ENCODE measurements at regions not wholly inside any gene's neighbourhood (a gene's known extent, or its start where the extent isn't known, plus 50 kb on each side); places are given as distances from the start of the nearest gene placed in this dataset.
A peak's percentile ranks its signal among the peaks of the same experiment; 100 is the strongest.

DNA sequence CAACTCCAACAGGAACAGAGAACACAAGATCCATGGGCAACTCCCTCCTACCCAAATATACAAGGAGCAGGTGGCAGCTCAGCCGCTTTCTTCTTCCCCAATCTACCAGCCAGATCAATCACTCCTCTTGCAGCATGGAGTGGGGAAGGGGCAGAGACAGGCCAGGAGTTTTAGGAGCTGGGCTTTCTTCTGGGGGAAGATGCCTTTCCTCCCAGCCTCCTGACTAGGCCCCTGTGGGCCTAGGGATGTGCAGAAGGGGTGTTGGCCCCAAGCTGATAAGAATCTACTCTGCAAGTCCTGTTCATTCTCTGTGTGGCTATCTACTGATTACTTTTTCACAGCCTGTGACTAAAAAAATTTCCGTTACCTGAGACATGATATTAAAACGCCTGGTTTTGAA, 189.0 kb downstream of the BCAS1 start:
- Histone ChIP-seq H3K27me3 (replicated peaks; ENCODE audit: control insufficient read depth, insufficient read depth, low read length, poor library complexity, severe bottlenecking) (no peaks in the 10 kb centered on the region), H3K9me3 (ENCODE audit: control insufficient read depth, low read length) (no peaks in the 10 kb centered on the region), H3K4me3 (ENCODE audit: insufficient read depth, low read depth, low read length, poor library complexity, severe bottlenecking) (no peak overlapping the region), H3K36me3 (ENCODE audit: control insufficient read depth, insufficient read depth, low read length) (no peaks in the 10 kb centered on the region), H3K27ac (ENCODE audit: insufficient read depth, low read length, poor library complexity, severe bottlenecking) (no peak overlapping the region), H3K4me1 (ENCODE audit: control insufficient read depth, insufficient read depth, low read length, poor library complexity, severe bottlenecking) (peaks cover 7% of the 10 kb centered on the region)
- DNase-seq, result no peak

GRCh38 chr20:53880108-53880641, 190.2 kb downstream of the BCAS1 start:
- Histone ChIP-seq H3K4me1 (ENCODE audit: control insufficient read depth, insufficient read depth, low read length, poor library complexity, severe bottlenecking) (peaks cover 7% of the 10 kb centered on the region), H3K4me3 (ENCODE audit: insufficient read depth, low read depth, low read length, poor library complexity, severe bottlenecking) (no peak overlapping the region), H3K27me3 (replicated peaks; ENCODE audit: control insufficient read depth, insufficient read depth, low read length, poor library complexity, severe bottlenecking) (no peaks in the 10 kb centered on the region), H3K27ac (ENCODE audit: insufficient read depth, low read length, poor library complexity, severe bottlenecking) (no peak overlapping the region), H3K36me3 (ENCODE audit: control insufficient read depth, insufficient read depth, low read length) (no peaks in the 10 kb centered on the region), H3K9me3 (ENCODE audit: control insufficient read depth, low read length) (no peaks in the 10 kb centered on the region)
- DNase-seq, result no peak

DNA sequence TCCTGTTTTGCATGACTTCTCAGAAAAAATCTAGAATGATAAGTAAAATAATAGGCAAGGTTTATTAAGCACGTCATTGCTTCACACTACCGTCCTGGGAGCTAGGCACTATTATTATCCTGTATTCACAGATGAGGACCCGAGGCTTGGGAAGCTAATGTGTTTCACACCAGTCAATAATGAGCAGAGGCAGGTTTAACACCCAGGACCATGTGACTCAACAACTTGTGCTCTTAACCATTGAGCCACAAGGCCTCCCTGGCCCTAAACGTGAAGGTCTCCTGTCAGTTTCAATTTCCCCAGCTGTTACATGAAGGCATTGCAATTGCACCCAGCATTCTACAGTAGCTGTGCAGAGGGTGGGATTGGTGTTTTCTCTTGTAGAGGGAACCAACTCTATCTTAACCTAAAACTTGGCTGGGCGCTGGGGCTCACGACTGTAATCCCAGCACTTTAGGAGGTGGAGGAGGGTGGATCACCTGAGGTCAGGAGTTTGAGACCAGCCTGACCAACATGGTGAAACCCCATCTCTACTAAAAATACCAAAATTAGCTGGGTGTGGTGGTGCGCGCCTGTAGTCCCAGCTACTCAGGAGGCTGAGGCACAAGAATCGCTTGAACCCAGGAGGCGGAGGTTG, 191.2 kb downstream of the BCAS1 start:
- no peaks in the 10 kb centered on the region for H3K36me3 ChIP-seq (ENCODE audit: control insufficient read depth, insufficient read depth, low read length)
- no peaks in the 10 kb centered on the region for H3K4me1 ChIP-seq (ENCODE audit: control insufficient read depth, insufficient read depth, low read length, poor library complexity, severe bottlenecking)
- H3K9me3 ChIP-seq (ENCODE audit: control insufficient read depth, low read length), result no peaks in the 10 kb centered on the region
- no peaks in the 10 kb centered on the region for H3K27me3 ChIP-seq (replicated peaks; ENCODE audit: control insufficient read depth, insufficient read depth, low read length, poor library complexity, severe bottlenecking)
- no peak overlapping the region for H3K4me3 ChIP-seq (ENCODE audit: insufficient read depth, low read depth, low read length, poor library complexity, severe bottlenecking)
- DNase-seq, result no peak
- no peak overlapping the region for H3K27ac ChIP-seq (ENCODE audit: insufficient read depth, low read length, poor library complexity, severe bottlenecking)

DNA sequence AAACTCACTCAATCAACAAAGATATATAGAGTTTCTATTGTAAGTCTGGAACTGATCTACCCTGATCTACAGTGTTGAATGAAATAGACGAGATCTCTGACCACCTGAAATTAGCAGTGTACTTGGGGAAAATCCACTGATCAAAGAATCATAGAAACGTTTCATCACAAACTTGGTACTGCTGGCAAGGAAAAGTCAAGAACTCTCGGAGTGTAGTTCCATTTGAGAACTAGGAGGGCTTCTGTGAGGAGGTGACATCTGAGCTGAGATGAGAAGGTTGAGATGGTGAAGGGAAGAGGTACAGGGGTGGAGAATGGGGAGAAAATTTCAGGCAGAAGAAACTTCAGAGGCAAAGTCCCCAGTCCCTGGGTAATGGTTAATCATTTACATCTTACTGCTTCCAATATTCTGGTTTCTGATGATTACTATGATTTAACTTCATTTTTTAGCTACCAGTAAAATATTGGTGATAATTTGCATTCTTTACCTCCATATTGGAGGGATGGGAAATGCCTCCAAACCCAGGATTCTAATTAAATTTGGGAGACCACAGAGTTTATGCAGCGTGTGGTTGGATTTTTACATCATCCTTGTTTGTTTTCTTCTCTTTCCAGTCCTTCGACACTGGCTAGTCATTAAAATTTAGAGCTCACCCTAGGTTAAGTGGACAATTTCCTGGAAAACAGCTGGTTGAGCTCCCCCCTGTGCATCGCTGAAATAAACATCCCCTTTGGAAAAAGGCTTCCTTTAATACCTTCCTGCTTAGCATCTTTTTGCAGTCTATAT, 191.9 kb downstream of the BCAS1 start:
- Histone ChIP-seq H3K9me3 (ENCODE audit: control insufficient read depth, low read length) (no peaks in the 10 kb centered on the region), H3K27ac (ENCODE audit: insufficient read depth, low read length, poor library complexity, severe bottlenecking) (no peak overlapping the region), H3K36me3 (ENCODE audit: control insufficient read depth, insufficient read depth, low read length) (no peaks in the 10 kb centered on the region), H3K4me3 (ENCODE audit: insufficient read depth, low read depth, low read length, poor library complexity, severe bottlenecking) (no peak overlapping the region), H3K27me3 (replicated peaks; ENCODE audit: control insufficient read depth, insufficient read depth, low read length, poor library complexity, severe bottlenecking) (no peaks in the 10 kb centered on the region), H3K4me1 (ENCODE audit: control insufficient read depth, insufficient read depth, low read length, poor library complexity, severe bottlenecking) (peaks cover 2% of the 10 kb centered on the region)
- no peak for DNase-seq

- peaks cover 12% of the 10 kb centered on the region for H3K4me1 ChIP-seq (ENCODE audit: control insufficient read depth, insufficient read depth, low read length, poor library complexity, severe bottlenecking)
- DNase-seq, result no peak
- no peak overlapping the region for H3K4me3 ChIP-seq (ENCODE audit: insufficient read depth, low read depth, low read length, poor library complexity, severe bottlenecking)
Observed at GRCh38 chr20:53876956-53877355, 193.4 kb downstream of the BCAS1 start.

GRCh38 chr20:53876470-53876869, 193.9 kb downstream of the BCAS1 start:
- Histone ChIP-seq H3K36me3 (ENCODE audit: control insufficient read depth, insufficient read depth, low read length) (no peaks in the 10 kb centered on the region), H3K4me1 (ENCODE audit: control insufficient read depth, insufficient read depth, low read length, poor library complexity, severe bottlenecking) (peaks cover 17% of the 10 kb centered on the region), H3K27me3 (replicated peaks; ENCODE audit: control insufficient read depth, insufficient read depth, low read length, poor library complexity, severe bottlenecking) (no peaks in the 10 kb centered on the region), H3K4me3 (ENCODE audit: insufficient read depth, low read depth, low read length, poor library complexity, severe bottlenecking) (no peak overlapping the region), H3K27ac (ENCODE audit: insufficient read depth, low read length, poor library complexity, severe bottlenecking) (no peak overlapping the region), H3K9me3 (ENCODE audit: control insufficient read depth, low read length) (no peaks in the 10 kb centered on the region)
- no peak for DNase-seq

More at GRCh38 chr20:53876956-53877355, 193.4 kb downstream of the BCAS1 start:
- H3K9me3 ChIP-seq (ENCODE audit: control insufficient read depth, low read length), result no peaks in the 10 kb centered on the region
- no peaks in the 10 kb centered on the region for H3K36me3 ChIP-seq (ENCODE audit: control insufficient read depth, insufficient read depth, low read length)
- H3K27me3 ChIP-seq (replicated peaks; ENCODE audit: control insufficient read depth, insufficient read depth, low read length, poor library complexity, severe bottlenecking), result no peaks in the 10 kb centered on the region
- no peak overlapping the region for H3K27ac ChIP-seq (ENCODE audit: insufficient read depth, low read length, poor library complexity, severe bottlenecking)

- H3K36me3 ChIP-seq (ENCODE audit: control insufficient read depth, insufficient read depth, low read length), result no peaks in the 10 kb centered on the region
- H3K27ac ChIP-seq (ENCODE audit: insufficient read depth, low read length, poor library complexity, severe bottlenecking), result no peak overlapping the region
- H3K4me1 ChIP-seq (ENCODE audit: control insufficient read depth, insufficient read depth, low read length, poor library complexity, severe bottlenecking), result peaks cover 24% of the 10 kb centered on the region
- H3K27me3 ChIP-seq (replicated peaks; ENCODE audit: control insufficient read depth, insufficient read depth, low read length, poor library complexity, severe bottlenecking), result no peaks in the 10 kb centered on the region
- no peak overlapping the region for H3K4me3 ChIP-seq (ENCODE audit: insufficient read depth, low read depth, low read length, poor library complexity, severe bottlenecking)
- no peak for DNase-seq
- H3K9me3 ChIP-seq (ENCODE audit: control insufficient read depth, low read length), result no peaks in the 10 kb centered on the region
Observed at GRCh38 chr20:53875452-53875851, 194.9 kb downstream of the BCAS1 start.

DNA sequence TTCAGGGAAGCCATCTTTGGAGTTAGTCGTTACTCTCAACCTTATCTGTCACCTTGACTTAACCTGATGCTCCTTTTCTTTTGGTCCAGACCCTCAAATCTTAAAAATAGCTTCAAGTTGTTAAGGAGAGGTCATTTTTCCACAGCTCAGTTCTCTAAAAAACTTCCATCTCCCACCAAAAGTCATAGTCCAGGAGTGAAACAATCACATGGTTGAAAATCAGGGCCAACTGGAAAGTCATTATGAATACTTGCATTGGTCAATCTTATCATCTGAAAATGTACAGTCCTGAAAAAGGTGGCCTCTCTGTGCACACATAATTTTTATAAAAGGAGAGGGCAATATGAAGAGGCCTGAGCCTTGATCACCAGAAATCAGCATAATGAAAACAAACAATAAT, 195.7 kb downstream of the BCAS1 start:
- DNase-seq, result no peak
- H3K4me1 ChIP-seq (ENCODE audit: control insufficient read depth, insufficient read depth, low read length, poor library complexity, severe bottlenecking), result peaks cover 31% of the 10 kb centered on the region
- H3K9me3 ChIP-seq (ENCODE audit: control insufficient read depth, low read length), result no peaks in the 10 kb centered on the region
- no peak overlapping the region for H3K27ac ChIP-seq (ENCODE audit: insufficient read depth, low read length, poor library complexity, severe bottlenecking)
- no peaks in the 10 kb centered on the region for H3K27me3 ChIP-seq (replicated peaks; ENCODE audit: control insufficient read depth, insufficient read depth, low read length, poor library complexity, severe bottlenecking)
- H3K36me3 ChIP-seq (ENCODE audit: control insufficient read depth, insufficient read depth, low read length), result no peaks in the 10 kb centered on the region
- H3K4me3 ChIP-seq (ENCODE audit: insufficient read depth, low read depth, low read length, poor library complexity, severe bottlenecking), result no peak overlapping the region

DNA sequence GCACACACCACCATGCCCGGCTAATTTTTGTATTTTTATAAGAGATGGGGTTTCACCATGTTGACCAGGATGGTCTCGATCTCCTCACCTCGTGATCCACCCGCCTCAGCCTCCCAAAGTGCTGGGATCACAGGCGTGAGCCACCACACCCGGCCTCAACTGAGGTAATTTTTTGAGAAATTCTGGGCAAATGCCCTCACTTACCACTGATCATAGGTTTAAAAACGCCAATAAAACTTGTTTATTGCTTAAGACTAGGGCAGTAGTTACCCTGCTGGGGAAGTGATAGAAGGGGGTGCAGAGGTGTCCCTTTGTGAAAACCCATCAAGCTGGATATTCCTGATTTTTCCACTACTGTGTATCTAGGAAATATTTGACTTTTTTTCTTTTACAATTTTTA, 196.3 kb downstream of the BCAS1 start:
- no peak overlapping the region for H3K27ac ChIP-seq (ENCODE audit: insufficient read depth, low read length, poor library complexity, severe bottlenecking)

DNA sequence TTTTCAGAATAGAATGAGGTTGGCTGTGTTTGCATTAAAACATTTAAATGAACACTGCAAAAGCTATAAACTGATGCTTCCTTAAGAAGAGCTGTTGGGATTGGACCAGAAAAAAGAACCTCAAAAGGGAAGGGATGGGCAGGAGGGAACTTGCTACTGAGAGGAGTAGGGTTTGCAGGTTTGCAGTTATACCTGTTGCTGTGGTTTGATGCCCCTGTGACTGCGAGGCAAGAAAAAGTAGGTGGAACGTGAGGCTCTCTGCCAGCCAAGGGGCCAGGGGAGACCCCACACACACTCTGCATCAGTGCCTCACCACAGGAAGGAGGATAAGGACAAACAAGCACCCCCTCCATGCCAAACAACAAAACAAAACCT, 197.2 kb downstream of the BCAS1 start:
- peak overlapping the region; percentile 8 for H3K4me3 ChIP-seq (ENCODE audit: insufficient read depth, low read depth, low read length, poor library complexity, severe bottlenecking)
- H3K9me3 ChIP-seq (ENCODE audit: control insufficient read depth, low read length), result no peaks in the 10 kb centered on the region
- no peaks in the 10 kb centered on the region for H3K36me3 ChIP-seq (ENCODE audit: control insufficient read depth, insufficient read depth, low read length)
- no peak for DNase-seq
- peaks cover 36% of the 10 kb centered on the region for H3K4me1 ChIP-seq (ENCODE audit: control insufficient read depth, insufficient read depth, low read length, poor library complexity, severe bottlenecking)
- H3K27me3 ChIP-seq (replicated peaks; ENCODE audit: control insufficient read depth, insufficient read depth, low read length, poor library complexity, severe bottlenecking), result no peaks in the 10 kb centered on the region
- peak overlapping the region; percentile 55 for H3K27ac ChIP-seq (ENCODE audit: insufficient read depth, low read length, poor library complexity, severe bottlenecking)

More for the DNA sequence above, 196.3 kb downstream of the BCAS1 start:
- DNase-seq, result no peak
- Histone ChIP-seq H3K27me3 (replicated peaks; ENCODE audit: control insufficient read depth, insufficient read depth, low read length, poor library complexity, severe bottlenecking) (no peaks in the 10 kb centered on the region), H3K4me3 (ENCODE audit: insufficient read depth, low read depth, low read length, poor library complexity, severe bottlenecking) (no peak overlapping the region), H3K9me3 (ENCODE audit: control insufficient read depth, low read length) (no peaks in the 10 kb centered on the region), H3K36me3 (ENCODE audit: control insufficient read depth, insufficient read depth, low read length) (no peaks in the 10 kb centered on the region), H3K4me1 (ENCODE audit: control insufficient read depth, insufficient read depth, low read length, poor library complexity, severe bottlenecking) (peaks cover 36% of the 10 kb centered on the region)
